Heart right ventricle (tissue), 16 donors: ENCODE measurements at regions not wholly inside any gene's neighbourhood (a gene's known extent, or its start where the extent isn't known, plus 50 kb on each side); places are given as distances from the start of the nearest gene placed in this dataset.

Experiments
- ATAC-seq, 8 donors: fragments of 200-7000 bp; cut with Tn5 transposase; one replicate each; pipeline ENCODE4 v1.9.1; 2020; ENCODE audit warnings: mild to moderate bottlenecking in 8 of 8, moderate library complexity in 8 of 8, moderate number of reproducible peaks in 1 of 8
- DNase-seq, 2 donors: peaks; one replicate each; pipeline ENCODE4 v3.0.0-alpha.2; 2020
- H3K27ac ChIP-seq, 10 donors: fragments of 200-600 bp; sonication (generic) in 2 of 10; one replicate each; pipeline versions ENCODE4 v1.5.0 to v1.8.0; 2020 to 2022; ENCODE audit warnings: mild to moderate bottlenecking in 3 of 10
- H3K27me3 ChIP-seq, 7 donors: fragments of 200-600 bp; one replicate each; pipeline ENCODE4 v1.8.0; 2021 to 2022; ENCODE audit warnings: mild to moderate bottlenecking in 2 of 7
- H3K36me3 ChIP-seq, 9 donors: fragments of 200-600 bp; sonication (generic) in 1 of 9; one replicate each; pipeline versions ENCODE4 v1.5.0 to v1.8.0; 2020 to 2022; ENCODE audit warnings: mild to moderate bottlenecking in 2 of 9
- H3K4me1 ChIP-seq, 9 donors: fragments of 200-600 bp; sonication (generic) in 1 of 9; one replicate each; pipeline versions ENCODE4 v1.5.0 to v1.8.0; 2020 to 2022; ENCODE audit warnings: mild to moderate bottlenecking in 4 of 9
- H3K4me3 ChIP-seq, 10 donors: fragments of 200-600 bp; sonication (generic) in 2 of 10; one replicate each; pipeline versions ENCODE4 v1.5.0 to v1.8.0; 2020 to 2022; ENCODE audit warnings: mild to moderate bottlenecking in 7 of 10, moderate library complexity in 2 of 10
- H3K9me3 ChIP-seq, 11 donors: fragments of 200-600 bp in 10 of 11; sonication (generic) in 2 of 11; one replicate each; pipeline versions ENCODE4 v1.5.0 to v1.8.0; 2013 to 2022; ENCODE audit warnings: mild to moderate bottlenecking in 2 of 11, control low read depth in 1 of 11, moderate library complexity in 1 of 11
- WGBS, 2 donors: extraction: QIAGEN DNeasy Blood & Tissue Kit; methylation state at CpG; one replicate each; pipeline ENCODE4 v1.1.7; 2013; ENCODE audit warnings: inconsistent platforms in 1 of 2; 5-methylcytosine and 5-hydroxymethylcytosine counted together
- intact Hi-C, 10 donors: fragments of 100-400 bp; cut with DNase I; formaldehyde crosslinking; loops; one replicate each; pipeline versions ENCODE4 v1.11.1 to v1.14.2; 2022
- TF ChIP-seq, protein P1 (sequence below), 9 donors: fragments of 200-600 bp; sonication (generic) in 2 of 9; IDR thresholded peaks; one replicate each; pipeline versions ENCODE4 v1.5.0 to v1.8.0; 2021 to 2022; ENCODE audit warnings: antibody characterized with exemption in 9 of 9, mild to moderate bottlenecking in 5 of 9, moderate library complexity in 1 of 9
- donor health status: Arrhythmogenic right ventricular cardiomyopathy.
- donor health status: ischemic (EF 13 %, LVEDD 7.1; RV severe dilation, severe dysfunction).
- donor health status: healthy with polysubstance abuse.
- donor health status: DM: no; HTN: yes; CAD: no.
- donor health status: DM: no; HTN: no; CAD: no.
- donor health status: ischemic (EF 25% LVEDD 6.9; RV normal size, moderate dysfunction).
- donor health status: ischemic (EF 25% LVEDD 5.7; RV mildly dilated, moderate dysfunction).
- donor health status: healthy.
- donor health status: DM: yes; HTN: yes; CAD: no.
- donor health status: Ischemic cardiomyopathy.
- donor health status: ischemic (EF 35%, LVEDD 5.7; RV mildly dilated, moderate dysfunction).
- donor health status: nonischemic (EF 11% LVEDD 7.7; RV severe dilation, severe dysfunction).
- donor health status: DM: yes; HTN: yes; CAD: no.
- donor health status: PGD.
- donor health status: ischemic (EF 29% LVEDD 5.4; RV normal size, mild dysfunction).
- donor health status: nonischemic (EF 23%, LVEDD 6.1; RV moderate dilation, normal function).

DNA sequence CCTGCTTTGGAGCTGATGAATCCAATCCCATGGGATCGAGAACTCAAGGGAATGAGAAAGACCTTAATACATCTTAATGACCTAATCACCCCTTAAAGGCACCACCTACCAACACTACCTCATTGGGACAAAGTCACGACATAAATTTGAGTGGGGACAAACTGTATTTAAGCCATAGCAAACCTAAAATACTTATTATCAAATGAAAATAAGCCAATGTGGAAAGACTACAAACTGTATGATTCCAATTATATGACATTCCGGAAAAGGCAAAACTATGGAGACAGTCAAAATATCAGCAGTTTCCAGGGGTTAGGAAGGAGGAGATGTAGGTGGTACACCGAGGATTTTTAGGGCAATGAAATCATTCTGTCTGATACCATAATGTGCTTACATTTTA is 53.3 kb upstream of the NCOA3 start:
- DNase-seq, result no peak
- TF ChIP-seq, protein P1, sequence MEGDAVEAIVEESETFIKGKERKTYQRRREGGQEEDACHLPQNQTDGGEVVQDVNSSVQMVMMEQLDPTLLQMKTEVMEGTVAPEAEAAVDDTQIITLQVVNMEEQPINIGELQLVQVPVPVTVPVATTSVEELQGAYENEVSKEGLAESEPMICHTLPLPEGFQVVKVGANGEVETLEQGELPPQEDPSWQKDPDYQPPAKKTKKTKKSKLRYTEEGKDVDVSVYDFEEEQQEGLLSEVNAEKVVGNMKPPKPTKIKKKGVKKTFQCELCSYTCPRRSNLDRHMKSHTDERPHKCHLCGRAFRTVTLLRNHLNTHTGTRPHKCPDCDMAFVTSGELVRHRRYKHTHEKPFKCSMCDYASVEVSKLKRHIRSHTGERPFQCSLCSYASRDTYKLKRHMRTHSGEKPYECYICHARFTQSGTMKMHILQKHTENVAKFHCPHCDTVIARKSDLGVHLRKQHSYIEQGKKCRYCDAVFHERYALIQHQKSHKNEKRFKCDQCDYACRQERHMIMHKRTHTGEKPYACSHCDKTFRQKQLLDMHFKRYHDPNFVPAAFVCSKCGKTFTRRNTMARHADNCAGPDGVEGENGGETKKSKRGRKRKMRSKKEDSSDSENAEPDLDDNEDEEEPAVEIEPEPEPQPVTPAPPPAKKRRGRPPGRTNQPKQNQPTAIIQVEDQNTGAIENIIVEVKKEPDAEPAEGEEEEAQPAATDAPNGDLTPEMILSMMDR (IDR thresholded peaks at IDR 0.05), result no peak
- Histone ChIP-seq H3K27me3 (no peaks in the 10 kb centered on the region), H3K4me1 (peaks cover 0 to 9% (median 0%) of the 10 kb centered on the region in 9 donors), H3K27ac (no peak overlapping the region), H3K9me3 (peaks cover 0 to 3% (median 0%) of the 10 kb centered on the region in 11 donors), H3K36me3 (no peaks in the 10 kb centered on the region), H3K4me3 (no peak overlapping the region)
- 84 to 93% methylated on average over 4 of the region's 4 CpGs for WGBS, 2 donors
- ATAC-seq, result no peak
- intact Hi-C loops, result no loop called here

DNA sequence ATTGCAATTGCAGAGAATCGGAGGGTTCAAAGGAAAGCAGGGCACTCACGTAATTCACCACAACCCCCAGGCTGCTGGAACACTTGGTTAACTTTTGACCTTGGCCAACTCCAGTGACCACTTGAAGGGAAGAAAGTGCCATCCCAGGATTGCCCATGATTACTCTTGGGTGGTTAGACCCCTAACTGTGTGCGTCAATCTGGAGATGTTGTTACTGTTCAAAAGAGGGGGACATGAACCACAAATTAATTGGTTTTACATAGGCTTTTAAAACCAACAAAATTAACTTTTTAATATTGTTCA is 50.1 kb upstream of the NCOA3 start:
- no peak overlapping the region for H3K27ac ChIP-seq
- H3K9me3 ChIP-seq, result peaks cover 0 to 4% (median 0%) of the 10 kb centered on the region in 11 donors
- 94 to 95% methylated on average over 3 of the region's 3 CpGs for WGBS, 2 donors
- DNase-seq (no peak), ATAC-seq (no peak)
- H3K4me3 ChIP-seq, result no peak overlapping the region
- H3K27me3 ChIP-seq, result no peaks in the 10 kb centered on the region
- intact Hi-C loops, result loop anchor here in 1 of 10 donors (5.0 kb wide), 1 partner anchor 34 kb away; no protein-coding TSS in a partner anchor
- TF ChIP-seq, protein P1 (IDR thresholded peaks at IDR 0.05), result no peak
- H3K4me1 ChIP-seq, result peaks cover 0 to 14% (median 0%) of the 10 kb centered on the region in 9 donors
- H3K36me3 ChIP-seq, result no peaks in the 10 kb centered on the region
